H1 (cell line): ENCODE measurements at regions not wholly inside any gene's neighbourhood (a gene's known extent, or its start where the extent isn't known, plus 50 kb on each side); places are given as distances from the start of the nearest gene placed in this dataset.

Experiments used
- ASH2L ChIP-seq: fragments of 200-600, 300-600 bp; sonication (generic); IDR thresholded peaks from one replicate; pipeline ENCODE4 v1.7.1; 2017; ENCODE audit warnings: low read length
- POLR2A ChIP-seq, 2 experiments: IDR thresholded peaks; 1 replicate in 1 of 2; 2 replicates in 1 of 2; pipeline ENCODE4 v1.6.1; 2011; ENCODE audit warnings: low read depth in 2 of 2, low read length in 2 of 2, mild to moderate bottlenecking in 2 of 2; ENCODE audit errors: control extremely low read depth in 1 of 2
- RFX5 ChIP-seq: IDR thresholded peaks from 2 replicates; pipeline ENCODE4 v1.6.1; 2011; ENCODE audit warnings: low read depth, low read length, improper control_type of control experiment, borderline replicate concordance
- SIRT6 ChIP-seq: IDR thresholded peaks from one replicate; pipeline ENCODE4 v1.7.1; 2012; ENCODE audit warnings: low read length, inconsistent platforms
- SP1 ChIP-seq: IDR thresholded peaks from 2 replicates; pipeline ENCODE4 v1.6.1; 2011; ENCODE audit warnings: low read depth, low read length
- TAF1 ChIP-seq: IDR thresholded peaks from 2 replicates; pipeline ENCODE4 v1.6.1; 2011; ENCODE audit warnings: mild to moderate bottlenecking, low read depth, low read length

DNA sequence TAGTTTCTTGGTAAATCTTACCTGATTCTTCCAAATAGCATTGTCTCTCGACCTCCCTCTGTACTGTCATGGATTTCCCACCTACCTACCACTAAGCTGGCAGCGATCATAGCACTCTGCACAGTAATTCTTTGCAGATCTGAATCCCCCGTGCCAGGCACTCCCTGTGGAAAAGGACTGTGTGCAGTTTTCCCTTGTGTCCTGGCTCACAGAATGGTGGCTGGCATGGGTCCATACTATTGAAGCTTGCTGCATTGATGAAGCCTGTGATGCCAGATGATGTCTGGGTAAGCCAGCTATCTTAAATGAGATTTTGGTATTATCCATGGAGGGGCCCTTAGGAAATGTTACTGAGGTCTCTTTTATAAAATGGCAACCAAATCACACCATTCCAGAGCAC is 135.7 kb downstream of the RPAP3 start (continued):
- no peak for TF ChIP-seq TAF1
- no peak for TF ChIP-seq SP1
- TF ChIP-seq RFX5: no peak
- no peak for TF ChIP-seq ASH2L
- TF ChIP-seq SIRT6: no peak
- no peak for TF ChIP-seq POLR2A (IDR thresholded peaks at IDR 0.05; ENCODE audit: control extremely low read depth in 1 of 2, low read depth in 2 of 2, low read length in 2 of 2)
